ENCODE measurements at regions not wholly inside any gene's neighbourhood (a gene's known extent, or its start where the extent isn't known, plus 50 kb on each side); places are given as distances from the start of the nearest gene placed in this dataset.

- no peak overlapping the region for H3K9ac ChIP-seq (ENCODE audit: control insufficient read depth, insufficient read depth, low read length)
- H3K79me2 ChIP-seq (ENCODE audit: control insufficient read depth, insufficient read depth, low read length), result no peaks in the 10 kb centered on the region
- no peak for DNase-seq (ENCODE audit: low read depth, low spot score)
- RAD21 ChIA-PET (ENCODE audit: unreplicated experiment), result no interaction called here
- no peaks in the 10 kb centered on the region for H3K4me1 ChIP-seq (ENCODE audit: control insufficient read depth, insufficient read depth, low read length)
- no peak for TF ChIP-seq ATF7 (IDR thresholded peaks at IDR 0.05; ENCODE audit: low read depth)
- TF ChIP-seq ZNF592 (IDR thresholded peaks at IDR 0.05), result no peak
- TF ChIP-seq SP1 (IDR thresholded peaks at IDR 0.05; ENCODE audit: low read depth, low read length), result no peak
- no peak for TF ChIP-seq RBBP5 (conservative IDR thresholded peaks at IDR 0.05)
- no peak for TF ChIP-seq JUND (IDR thresholded peaks at IDR 0.05; ENCODE audit: low read depth, low read length)
- no peak for TF ChIP-seq POU2F2 (IDR thresholded peaks at IDR 0.05; ENCODE audit: borderline replicate concordance, low read depth, low read length)
- no peak for TF ChIP-seq STAT1 (conservative IDR thresholded peaks at IDR 0.05)
- no peak for TF ChIP-seq ZNF217 (IDR thresholded peaks at IDR 0.05)
- TF ChIP-seq KLF5 (IDR thresholded peaks at IDR 0.05; ENCODE audit: partially characterized antibody), result no peak
- TF ChIP-seq RUNX3 (IDR thresholded peaks at IDR 0.05; ENCODE audit: low read length), result no peak
- no peak for TF ChIP-seq CREM (IDR thresholded peaks at IDR 0.05; ENCODE audit: low read depth)
- TF ChIP-seq BRCA1 (IDR thresholded peaks at IDR 0.05; ENCODE audit: low read depth, low read length), result no peak
- no peak for TF ChIP-seq ZNF687 (IDR thresholded peaks at IDR 0.05)
- TF ChIP-seq SUPT20H (IDR thresholded peaks at IDR 0.05; ENCODE audit: borderline replicate concordance, control insufficient read depth, low read depth, low read length), result no peak
- TF ChIP-seq PAX8 (IDR thresholded peaks at IDR 0.05), result no peak
- TF ChIP-seq POLR2AphosphoS2 (IDR thresholded peaks at IDR 0.05; ENCODE audit: low read depth, low read length), result no peak
- TF ChIP-seq POLR2A (IDR thresholded peaks at IDR 0.05; ENCODE audit: low read depth, low read length), result no peak
- no peak for TF ChIP-seq ZSCAN29 (IDR thresholded peaks at IDR 0.05)
- BruUV-seq (replicated peaks), result no TSS peak
- intact Hi-C loops (cut with micrococcal nuclease; ENCODE audit: unreplicated experiment) (no loop called here), in situ Hi-C loops (cut with MboI) (no loop called here)
- WGBS (ENCODE audit: insufficient coverage, insufficient replicate concordance, low lambda C conversion rate, missing lambda C conversion rate), result 65% methylated on average over 7 of the region's 7 CpGs
- no peak for FAIRE-seq
- H3K27me3 ChIP-seq (replicated peaks in 1 of 2; ENCODE audit: control insufficient read depth in 2 of 2, insufficient read depth in 2 of 2, low read length in 1 of 2), result no peaks in the 10 kb centered on the region; a peak in 2 of 4 replicates
- SMC1A ChIA-PET (ENCODE audit: uncharacterized antibody, unreplicated experiment), result no interaction called here
- no peak for ATAC-seq
- H3K36me3 ChIP-seq (ENCODE audit: control insufficient read depth in 2 of 2, insufficient read depth in 2 of 2, low read length in 1 of 2), result no peaks in the 10 kb centered on the region
- CTCF ChIA-PET, result no interaction called here
- POLR2A ChIA-PET, result no interaction called here
- no peak overlapping the region for H2AFZ ChIP-seq (ENCODE audit: control insufficient read depth, low read depth, low read length)
- H4K20me1 ChIP-seq (ENCODE audit: control insufficient read depth, insufficient read depth), result no peaks in the 10 kb centered on the region
- no peak overlapping the region for H3K4me2 ChIP-seq (ENCODE audit: control insufficient read depth, insufficient read depth)
- no peak overlapping the region for H3K4me3 ChIP-seq
- H3K9me3 ChIP-seq (replicated peaks; ENCODE audit: control insufficient read depth, insufficient read depth, low read length), result no peaks in the 10 kb centered on the region
- H3K27ac ChIP-seq (ENCODE audit: control insufficient read depth, insufficient read depth), result no peak overlapping the region
These were observed 493.0 kb upstream of the WWC1 start for GRCh38 chr5:167798448-167798847.

Data from GM12878 (cell line).